ENCODE measurements at regions not wholly inside any gene's neighbourhood (a gene's known extent, or its start where the extent isn't known, plus 50 kb on each side); places are given as distances from the start of the nearest gene placed in this dataset.

- DNase-seq: no peak
- Mint-ChIP-seq H3K9me3 (no peaks in the 10 kb centered on the region), H3K4me1 (peaks cover 8% of the 10 kb centered on the region), H3K27me3 (ENCODE audit: low read depth in 3 of 3) (peaks cover 0 to 2% (median 1%) of the 10 kb centered on the region in 3 donors), H3K36me3 (no peaks in the 10 kb centered on the region), H3K4me3 (no peak overlapping the region), H3K27ac (no peak overlapping the region)
- no peak overlapping the region for H2AFZ ChIP-seq (ENCODE audit: insufficient read depth, low read depth, low read length, poor library complexity, severe bottlenecking)
- no peak overlapping the region for H3K4me3 ChIP-seq (replicated peaks in 1 of 3; ENCODE audit: low read depth in 2 of 3, low read length in 3 of 3)
- no peaks in the 10 kb centered on the region for H3K79me2 ChIP-seq (ENCODE audit: insufficient read depth, low read length)
- H3K27ac ChIP-seq (ENCODE audit: low read depth in 1 of 2, low read length in 2 of 2): no peak overlapping the region
- H3K9me3 ChIP-seq (replicated peaks in 1 of 2; ENCODE audit: control insufficient read depth in 1 of 2, insufficient read depth in 1 of 2, low read length in 2 of 2): no peaks in the 10 kb centered on the region
- no peaks in the 10 kb centered on the region for H4K20me1 ChIP-seq (ENCODE audit: insufficient read depth, low read length)
- no CpG with 5 or more reads among the region's 3 CpGs for WGBS (ENCODE audit: insufficient coverage)
- H3K36me3 ChIP-seq (replicated peaks in 1 of 2; ENCODE audit: control insufficient read depth in 1 of 2, insufficient read depth in 2 of 2, low read length in 2 of 2): no peaks in the 10 kb centered on the region
- no peak overlapping the region for H3K4me2 ChIP-seq (replicated peaks; ENCODE audit: extremely low read depth, low read length, poor library complexity, severe bottlenecking)
- H3K27me3 ChIP-seq (ENCODE audit: control insufficient read depth in 2 of 2, insufficient read depth in 2 of 2, low read length in 2 of 2): no peaks in the 10 kb centered on the region
- intact Hi-C loops (cut with micrococcal nuclease): no loop called here
- TF ChIP-seq CTCF (IDR thresholded peaks at IDR 0.05): no peak
- H3K4me1 ChIP-seq (ENCODE audit: control insufficient read depth in 1 of 2, insufficient read depth in 2 of 2, low read length in 2 of 2): peaks cover 5 to 9% of the 10 kb centered on the region in 2 donors
- H3K9ac ChIP-seq (ENCODE audit: insufficient read depth, low read length, poor library complexity, severe bottlenecking): no peak overlapping the region
These were observed 84.8 kb upstream of the RNF217 start for GRCh38 chr6:124877468-124877867.

- Histone ChIP-seq H3K4me1 (ENCODE audit: control insufficient read depth in 1 of 2, insufficient read depth in 2 of 2, low read length in 2 of 2) (peaks cover 9 to 15% of the 10 kb centered on the region in 2 donors), H3K9ac (ENCODE audit: insufficient read depth, low read length, poor library complexity, severe bottlenecking) (no peak overlapping the region), H3K27me3 (ENCODE audit: control insufficient read depth in 2 of 2, insufficient read depth in 2 of 2, low read length in 2 of 2) (no peaks in the 10 kb centered on the region), H3K79me2 (ENCODE audit: insufficient read depth, low read length) (no peaks in the 10 kb centered on the region), H3K36me3 (replicated peaks in 1 of 2; ENCODE audit: control insufficient read depth in 1 of 2, insufficient read depth in 2 of 2, low read length in 2 of 2) (no peaks in the 10 kb centered on the region), H4K20me1 (ENCODE audit: insufficient read depth, low read length) (no peaks in the 10 kb centered on the region), H3K9me3 (replicated peaks in 1 of 2; ENCODE audit: control insufficient read depth in 1 of 2, insufficient read depth in 1 of 2, low read length in 2 of 2) (no peaks in the 10 kb centered on the region), H3K4me2 (replicated peaks; ENCODE audit: extremely low read depth, low read length, poor library complexity, severe bottlenecking) (no peak overlapping the region), H3K4me3 (replicated peaks in 1 of 3; ENCODE audit: low read depth in 2 of 3, low read length in 3 of 3) (no peak overlapping the region), H2AFZ (ENCODE audit: insufficient read depth, low read depth, low read length, poor library complexity, severe bottlenecking) (no peak overlapping the region), H3K27ac (ENCODE audit: low read depth in 1 of 2, low read length in 2 of 2) (no peak overlapping the region)
- no peak for TF ChIP-seq CTCF (IDR thresholded peaks at IDR 0.05)
- Mint-ChIP-seq H3K9me3 (no peaks in the 10 kb centered on the region), H3K36me3 (no peaks in the 10 kb centered on the region), H3K4me1 (peaks cover 18% of the 10 kb centered on the region), H3K27ac (no peak overlapping the region), H3K27me3 (ENCODE audit: low read depth in 3 of 3) (peaks cover 0 to 4% (median 0%) of the 10 kb centered on the region in 3 donors), H3K4me3 (no peak overlapping the region)
- WGBS (ENCODE audit: insufficient coverage): 93% methylated on average over 3 of the region's 4 CpGs
- DNase-seq: no peak
- intact Hi-C loops (cut with micrococcal nuclease): no loop called here
These were observed 82.9 kb upstream of the RNF217 start for GRCh38 chr6:124879110-124879991.

All from CD14-positive monocyte (primary cell).